ENCODE measurements at regions not wholly inside any gene's neighbourhood (a gene's known extent, or its start where the extent isn't known, plus 50 kb on each side); places are given as distances from the start of the nearest gene placed in this dataset.

GRCh38 chr3:178345944-178346343 is 190.3 kb upstream of the KCNMB2 start:
- TF ChIP-seq POLR2A (IDR thresholded peaks at IDR 0.05; ENCODE audit: extremely low read depth, insufficient read length) (no peak), CTCF (IDR thresholded peaks at IDR 0.05; ENCODE audit: low read depth, low read length) (no peak), MAX (IDR thresholded peaks at IDR 0.05; ENCODE audit: low read depth, low read length) (no peak), MYC (IDR thresholded peaks at IDR 0.05; ENCODE audit: low read depth, low read length) (no peak)
